GM12891 (cell line): ENCODE measurements at regions not wholly inside any gene's neighbourhood (a gene's known extent, or its start where the extent isn't known, plus 50 kb on each side); places are given as distances from the start of the nearest gene placed in this dataset.

Experiments
- POLR2A ChIP-seq: IDR thresholded peaks from 2 replicates; pipeline ENCODE4 v1.6.1; 2011; ENCODE audit warnings: low read depth, low read length, control low read depth
- POLR2AphosphoS5 ChIP-seq: IDR thresholded peaks from 2 replicates; pipeline ENCODE4 v1.6.1; 2011; ENCODE audit warnings: low read depth, low read length, control low read depth
- SPI1 ChIP-seq: IDR thresholded peaks from 2 replicates; pipeline ENCODE4 v1.6.1; 2011; ENCODE audit warnings: low read depth, low read length, control low read depth
- TAF1 ChIP-seq: IDR thresholded peaks from 2 replicates; pipeline ENCODE4 v1.6.1; 2011; ENCODE audit warnings: low read depth, low read length, control low read depth

DNA sequence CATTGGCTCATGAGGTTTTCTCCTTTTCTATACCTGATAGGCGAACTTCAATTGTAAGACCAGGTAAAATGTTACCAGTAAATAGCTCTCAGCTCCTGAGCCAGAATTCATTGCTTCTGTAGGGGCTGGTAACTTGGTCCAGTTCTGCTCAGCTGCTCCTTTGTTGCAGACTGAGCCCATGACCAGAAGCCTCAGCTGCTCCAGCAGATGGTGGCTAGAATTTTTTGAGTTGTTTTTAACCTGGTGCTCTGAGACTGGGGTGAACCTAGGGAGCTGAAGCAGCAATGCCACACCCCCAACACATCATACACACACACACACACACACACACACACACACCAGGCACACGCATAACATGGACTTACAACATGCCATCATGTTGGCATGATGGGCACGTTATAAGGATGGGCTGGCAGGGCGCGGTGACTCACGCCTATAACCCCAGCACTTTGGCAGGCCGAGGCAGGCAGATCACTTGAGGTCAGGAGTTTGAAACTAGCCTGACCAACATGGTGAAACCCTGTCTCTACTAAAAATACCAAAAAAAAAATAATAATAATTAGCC is 103.1 kb downstream of the QRSL1 start:
- TF ChIP-seq POLR2A (no peak), POLR2AphosphoS5 (no peak), TAF1 (no peak), SPI1 (no peak)
